ENCODE measurements at regions not wholly inside any gene's neighbourhood (a gene's known extent, or its start where the extent isn't known, plus 50 kb on each side); places are given as distances from the start of the nearest gene placed in this dataset.

DNA sequence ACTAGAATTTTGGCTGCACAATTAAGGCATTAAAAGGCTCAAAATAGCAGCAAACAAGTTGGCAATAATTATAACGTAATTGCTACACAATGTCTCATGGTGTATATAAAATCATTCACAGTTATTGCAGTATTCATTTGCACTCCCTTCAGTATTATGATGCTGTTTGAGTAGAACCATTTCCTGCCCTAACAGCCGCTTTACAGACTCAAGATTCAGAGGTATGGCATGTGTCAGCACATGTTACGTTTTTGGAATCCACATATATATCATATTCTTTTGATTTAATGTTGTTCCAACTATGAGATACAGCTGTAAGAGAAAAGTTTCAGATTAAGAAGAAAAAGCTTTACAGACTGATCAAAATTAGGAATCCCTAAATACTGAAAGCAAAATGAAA is 56.3 kb upstream of the NCKAP5 start:
- H3K36me3 ChIP-seq = no peaks in the 10 kb centered on the region
- H3K27ac ChIP-seq = no peak overlapping the region
- H3K4me3 ChIP-seq (replicated peaks in 1 of 3) = no peak overlapping the region
- no peaks in the 10 kb centered on the region for H3K4me1 ChIP-seq
- no peak for TF ChIP-seq POLR2A (IDR thresholded peaks at IDR 0.05)
- TF ChIP-seq, protein P1, sequence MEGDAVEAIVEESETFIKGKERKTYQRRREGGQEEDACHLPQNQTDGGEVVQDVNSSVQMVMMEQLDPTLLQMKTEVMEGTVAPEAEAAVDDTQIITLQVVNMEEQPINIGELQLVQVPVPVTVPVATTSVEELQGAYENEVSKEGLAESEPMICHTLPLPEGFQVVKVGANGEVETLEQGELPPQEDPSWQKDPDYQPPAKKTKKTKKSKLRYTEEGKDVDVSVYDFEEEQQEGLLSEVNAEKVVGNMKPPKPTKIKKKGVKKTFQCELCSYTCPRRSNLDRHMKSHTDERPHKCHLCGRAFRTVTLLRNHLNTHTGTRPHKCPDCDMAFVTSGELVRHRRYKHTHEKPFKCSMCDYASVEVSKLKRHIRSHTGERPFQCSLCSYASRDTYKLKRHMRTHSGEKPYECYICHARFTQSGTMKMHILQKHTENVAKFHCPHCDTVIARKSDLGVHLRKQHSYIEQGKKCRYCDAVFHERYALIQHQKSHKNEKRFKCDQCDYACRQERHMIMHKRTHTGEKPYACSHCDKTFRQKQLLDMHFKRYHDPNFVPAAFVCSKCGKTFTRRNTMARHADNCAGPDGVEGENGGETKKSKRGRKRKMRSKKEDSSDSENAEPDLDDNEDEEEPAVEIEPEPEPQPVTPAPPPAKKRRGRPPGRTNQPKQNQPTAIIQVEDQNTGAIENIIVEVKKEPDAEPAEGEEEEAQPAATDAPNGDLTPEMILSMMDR (IDR thresholded peaks at IDR 0.05) = no peak
- WGBS, 2 donors = 89 to 96% methylated on average over 3 of the region's 3 CpGs
- no peaks in the 10 kb centered on the region for H3K27me3 ChIP-seq
- H3K9me3 ChIP-seq = no peaks in the 10 kb centered on the region
- DNase-seq = no peak
- intact Hi-C loops (cut with DNase I) = no loop called here

DNA sequence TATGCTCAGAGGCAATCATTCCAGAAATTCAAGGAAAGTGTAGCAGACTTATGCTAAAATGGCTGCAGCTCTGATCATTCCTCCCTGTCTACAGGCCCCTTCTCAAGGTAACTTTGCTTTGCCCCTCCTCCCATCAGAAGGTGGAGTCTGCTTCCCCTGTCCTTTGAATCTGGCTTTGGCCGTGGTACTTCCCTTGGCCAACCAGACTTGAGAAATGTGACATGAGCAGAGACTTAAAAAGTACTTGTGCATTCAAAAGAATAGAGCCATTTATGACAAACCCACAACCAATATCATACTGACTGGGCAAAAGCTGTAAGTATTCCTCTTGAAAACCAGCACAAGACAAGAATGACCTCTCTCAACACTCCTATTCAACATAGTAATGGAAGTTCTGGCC is 59.5 kb upstream of the NCKAP5 start:
- intact Hi-C loops (cut with DNase I) = no loop called here
- 75 to 80% methylated on average over 1 of the region's 1 CpG for WGBS, 2 donors
- DNase-seq = no peak
- no peaks in the 10 kb centered on the region for H3K36me3 ChIP-seq
- H3K27me3 ChIP-seq = no peaks in the 10 kb centered on the region
- no peaks in the 10 kb centered on the region for H3K9me3 ChIP-seq
- no peaks in the 10 kb centered on the region for H3K4me1 ChIP-seq
- H3K4me3 ChIP-seq (replicated peaks in 1 of 3) = no peak overlapping the region
- no peak overlapping the region for H3K27ac ChIP-seq
- TF ChIP-seq, protein P1 (IDR thresholded peaks at IDR 0.05) = no peak
- TF ChIP-seq POLR2A (IDR thresholded peaks at IDR 0.05) = no peak

DNA sequence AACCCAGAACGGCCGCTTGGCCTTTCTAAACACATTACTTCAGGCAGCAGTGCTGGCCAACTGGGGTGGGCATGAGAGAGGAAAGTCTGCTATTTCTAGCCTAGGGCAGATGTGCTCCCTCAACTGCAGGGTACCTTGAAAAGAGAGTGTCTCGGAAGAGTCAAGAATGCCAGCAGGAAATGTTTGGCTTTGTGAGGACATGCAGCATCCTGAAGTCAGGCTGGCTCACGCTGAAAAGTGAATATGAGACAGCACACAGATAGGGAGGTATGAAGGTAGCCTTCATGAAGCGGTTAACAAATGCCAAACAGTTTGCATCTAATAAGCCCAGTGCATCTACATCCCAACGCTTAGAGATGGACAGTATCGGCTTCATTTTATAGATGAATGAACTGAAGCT is 65.0 kb upstream of the NCKAP5 start:
- Histone ChIP-seq H3K4me1 (no peaks in the 10 kb centered on the region), H3K4me3 (replicated peaks in 1 of 3) (no peak overlapping the region), H3K27ac (no peak overlapping the region), H3K27me3 (no peaks in the 10 kb centered on the region), H3K36me3 (no peaks in the 10 kb centered on the region), H3K9me3 (no peaks in the 10 kb centered on the region)
- no peak for DNase-seq
- intact Hi-C loops (cut with DNase I) = no loop called here
- TF ChIP-seq, protein P1 (IDR thresholded peaks at IDR 0.05) = no peak
- no peak for TF ChIP-seq POLR2A (IDR thresholded peaks at IDR 0.05)
- WGBS, 2 donors = 91% methylated on average over 7 of the region's 7 CpGs

GRCh38 chr2:133633881-133634409 is 65.7 kb upstream of the NCKAP5 start:
- H3K4me3 ChIP-seq (replicated peaks in 1 of 3) = no peak overlapping the region
- intact Hi-C loops (cut with DNase I) = no loop called here
- no peak overlapping the region for H3K27ac ChIP-seq
- no peak for DNase-seq
- H3K27me3 ChIP-seq = no peaks in the 10 kb centered on the region
- no peaks in the 10 kb centered on the region for H3K9me3 ChIP-seq
- no peaks in the 10 kb centered on the region for H3K4me1 ChIP-seq
- 73 to 75% methylated on average over 8 of the region's 8 CpGs for WGBS, 2 donors
- no peaks in the 10 kb centered on the region for H3K36me3 ChIP-seq
- no peak for TF ChIP-seq POLR2A (IDR thresholded peaks at IDR 0.05)
- TF ChIP-seq, protein P1 (IDR thresholded peaks at IDR 0.05) = no peak

- Histone ChIP-seq H3K9me3 (no peaks in the 10 kb centered on the region), H3K27me3 (no peaks in the 10 kb centered on the region), H3K4me1 (no peaks in the 10 kb centered on the region), H3K27ac (no peak overlapping the region), H3K36me3 (no peaks in the 10 kb centered on the region), H3K4me3 (replicated peaks in 1 of 3) (no peak overlapping the region)
- intact Hi-C loops (cut with DNase I) = no loop called here
- DNase-seq = no peak
- TF ChIP-seq POLR2A (IDR thresholded peaks at IDR 0.05) = no peak
- TF ChIP-seq, protein P1 (IDR thresholded peaks at IDR 0.05) = no peak
Measured at GRCh38 chr2:133635131-133635530, 66.9 kb upstream of the NCKAP5 start.
